Endothelial cell of umbilical vein (primary cell): ENCODE measurements at regions not wholly inside any gene's neighbourhood (a gene's known extent, or its start where the extent isn't known, plus 50 kb on each side); places are given as distances from the start of the nearest gene placed in this dataset.

Experiments used
- BruUV-seq: library from RNA; stranded (reverse); fragments of 400-500 nt; replicated peaks from 2 replicates; lab custom pipeline; 2021; lab: Mats Ljungman, UMichigan
- CTCF ChIA-PET: fragments of 300-600, 350-600 bp; sonication (Branson Sonifier 250); formaldehyde crosslinking; loops from one replicate; lab custom pipeline; 2021; ENCODE audit warnings: antibody characterized with exemption, inconsistent platforms; lab: Charles Lee
- POLR2A ChIA-PET: fragments of 300-600, 350-600 bp; sonication (Branson Sonifier 250); formaldehyde crosslinking; loops from one replicate; lab custom pipeline; 2021; ENCODE audit warnings: antibody characterized with exemption, inconsistent platforms; lab: Charles Lee
- DNase-seq: peaks from one replicate; pipeline ENCODE4 v3.0.0-alpha.2; 2011; ENCODE audit warnings: low read depth, low spot score
- FAIRE-seq: peaks from 2 replicates; lab custom pipeline; 2011; peaks lifted over from hg19 to GRCh38; lab: Jason Lieb, UNC
- H2AFZ ChIP-seq: 2 replicates; pipeline ENCODE4 v1.6.0; 2012; ENCODE audit warnings: low read depth, low read length, control low read depth, inconsistent platforms
- H3K27ac ChIP-seq: 2 replicates; pipeline ENCODE4 v1.5.1; 2011; ENCODE audit warnings: low read depth, mild to moderate bottlenecking, control low read depth, low read length, moderate library complexity; ENCODE audit not compliant: insufficient read depth
- H3K27me3 ChIP-seq, 2 experiments: 2 replicates each; pipeline versions ENCODE4 v1.6.0 to v1.6.1; 2011; ENCODE audit warnings: low read length in 2 of 2, mixed read lengths in 1 of 2; ENCODE audit not compliant: control insufficient read depth in 2 of 2, insufficient read depth in 2 of 2
- H3K36me3 ChIP-seq, 2 experiments: 2 replicates in 1 of 2; 3 replicates in 1 of 2; pipeline ENCODE4 v1.5.1; 2011; ENCODE audit warnings: low read length in 2 of 2, mild to moderate bottlenecking in 1 of 2, moderate library complexity in 1 of 2; ENCODE audit not compliant: control insufficient read depth in 2 of 2, insufficient read depth in 2 of 2; ENCODE audit errors: extremely low read depth in 1 of 2
- H3K4me1 ChIP-seq: 3 replicates; pipeline ENCODE4 v1.5.1; 2011; ENCODE audit warnings: mild to moderate bottlenecking, low read length; ENCODE audit not compliant: control insufficient read depth, insufficient read depth; ENCODE audit errors: extremely low read depth
- H3K4me2 ChIP-seq: 2 replicates; pipeline ENCODE4 v1.6.1; 2011; ENCODE audit warnings: low read length, control low read depth, mixed read lengths; ENCODE audit not compliant: insufficient read depth
- H3K4me3 ChIP-seq, 3 experiments: fragments of 200-600 bp in 1 of 3; sonication (generic), shearing (Covaris generic) in 1 of 3; replicated peaks in 1 of 3; 2 replicates each; pipeline ENCODE4 v1.5.1; 2011 to 2016; ENCODE audit warnings: control low read depth in 3 of 3, low read length in 3 of 3, mild to moderate bottlenecking in 2 of 3, inconsistent platforms in 1 of 3, low read depth in 1 of 3, moderate library complexity in 1 of 3; ENCODE audit not compliant: insufficient read depth in 1 of 3
- H3K79me2 ChIP-seq: 2 replicates; pipeline ENCODE4 v1.6.0; 2012; ENCODE audit warnings: low read length, inconsistent platforms; ENCODE audit not compliant: control insufficient read depth, insufficient read depth
- H3K9ac ChIP-seq: replicated peaks from 2 replicates; pipeline ENCODE3; 2011; ENCODE audit warnings: low read length, control low read depth; ENCODE audit not compliant: insufficient read depth; ENCODE audit errors: extremely low read depth
- H3K9me1 ChIP-seq: replicated peaks from 3 replicates; pipeline ENCODE4 v1.6.0; 2011; ENCODE audit warnings: mild to moderate bottlenecking, low read length; ENCODE audit not compliant: control insufficient read depth, insufficient read depth; ENCODE audit errors: extremely low read depth
- H3K9me3 ChIP-seq: replicated peaks from 2 replicates; pipeline ENCODE4 v1.5.1; 2012; ENCODE audit warnings: low read length, inconsistent platforms; ENCODE audit not compliant: control insufficient read depth, insufficient read depth
- H4K20me1 ChIP-seq: replicated peaks from 2 replicates; pipeline ENCODE3; 2011; ENCODE audit warnings: mild to moderate bottlenecking, low read length; ENCODE audit not compliant: control insufficient read depth, insufficient read depth; ENCODE audit errors: extremely low read depth
- CTCF ChIP-seq, 2 donors: IDR thresholded peaks; 1 replicate in 1 of 2; 2 replicates in 1 of 2; pipeline ENCODE4 v1.5.1; 2011; ENCODE audit warnings: low read length in 2 of 2, mild to moderate bottlenecking in 2 of 2, moderate library complexity in 2 of 2, control low read depth in 1 of 2, inconsistent platforms in 1 of 2, low read depth in 1 of 2; ENCODE audit not compliant: insufficient read depth in 1 of 2; ENCODE audit errors: extremely low read depth in 1 of 2
- EZH2 ChIP-seq: IDR thresholded peaks from 2 replicates; pipeline ENCODE4 v1.6.1; 2012; ENCODE audit warnings: borderline replicate concordance, low read depth, mild to moderate bottlenecking, moderate library complexity, low read length, inconsistent platforms; ENCODE audit not compliant: severe bottlenecking
- FOS ChIP-seq: IDR thresholded peaks from 2 replicates; pipeline ENCODE4 v1.6.1; 2011; ENCODE audit warnings: mild to moderate bottlenecking, low read length, moderate library complexity, borderline replicate concordance; ENCODE audit not compliant: insufficient read depth
- GATA2 ChIP-seq: IDR thresholded peaks from 2 replicates; pipeline ENCODE4 v1.7.0; 2011; ENCODE audit warnings: low read depth, mild to moderate bottlenecking, moderate library complexity, mixed read lengths, low read length; ENCODE audit not compliant: insufficient read length, insufficient read depth
- JUN ChIP-seq: IDR thresholded peaks from 2 replicates; pipeline ENCODE4 v1.6.1; 2011; ENCODE audit warnings: borderline replicate concordance, low read depth; ENCODE audit not compliant: insufficient read length, insufficient read depth
- MAX ChIP-seq: IDR thresholded peaks from 2 replicates; pipeline ENCODE4 v1.6.1; 2011; ENCODE audit not compliant: insufficient read depth, insufficient read length
- MYC ChIP-seq: IDR thresholded peaks from one replicate; pipeline ENCODE4 v1.6.1; 2011; ENCODE audit warnings: mild to moderate bottlenecking, low read depth, low read length
- POLR2A ChIP-seq: IDR thresholded peaks from 2 replicates; pipeline ENCODE4 v1.6.1; 2012; ENCODE audit warnings: low read depth, mild to moderate bottlenecking, control low read depth, low read length
- POLR2AphosphoS5 ChIP-seq: IDR thresholded peaks from 2 replicates; pipeline ENCODE4 v1.6.1; 2012; ENCODE audit warnings: low read depth, mild to moderate bottlenecking, control low read depth, low read length, moderate library complexity; ENCODE audit not compliant: insufficient read depth
- dilution Hi-C: fragments of 300-500 bp; cut with MboI; formaldehyde crosslinking; loops from one replicate; pipeline ENCODE4 v1.15.0; 2019; ENCODE audit warnings: low sequenced_read_pairs; ENCODE audit not compliant: extremely low pct_ligation_motif_present
- intact Hi-C: fragments of 100-400 bp; cut with micrococcal nuclease; formaldehyde crosslinking; loops from one replicate; pipeline ENCODE4 v1.10.0; 2022

- H2AFZ ChIP-seq = no peak overlapping the region
- no peaks in the 10 kb centered on the region for H3K4me1 ChIP-seq
- H3K27ac ChIP-seq = no peak overlapping the region
- no peaks in the 10 kb centered on the region for H3K79me2 ChIP-seq
- no peaks in the 10 kb centered on the region for H3K36me3 ChIP-seq
- DNase-seq = no peak
- POLR2A ChIA-PET = no interaction called here
- no peaks in the 10 kb centered on the region for H3K27me3 ChIP-seq
- no peak for FAIRE-seq
- intact Hi-C loops (no loop called here), dilution Hi-C loops (no loop called here)
- BruUV-seq = no TSS peak
- TF ChIP-seq FOS (no peak), CTCF (IDR thresholded peaks at IDR 0.05; ENCODE audit: extremely low read depth in 1 of 2, insufficient read depth in 1 of 2, low read depth in 1 of 2, low read length in 2 of 2) (no peak), MAX (no peak), POLR2A (no peak), EZH2 (no peak), GATA2 (no peak)
- peaks cover 16% of the 10 kb centered on the region for H3K9me3 ChIP-seq
- CTCF ChIA-PET = no interaction called here
- H3K9ac ChIP-seq = no peak overlapping the region
- no peaks in the 10 kb centered on the region for H3K9me1 ChIP-seq
- no peak overlapping the region for H3K4me2 ChIP-seq
- no peak overlapping the region for H3K4me3 ChIP-seq
- H4K20me1 ChIP-seq = no peaks in the 10 kb centered on the region
Measured at GRCh38 chr18:78521136-78521535, 458.5 kb upstream of the SALL3 start.

GRCh38 chr18:78521744-78522143, 457.9 kb upstream of the SALL3 start:
- Histone ChIP-seq H3K27ac (no peak overlapping the region), H3K4me2 (no peak overlapping the region), H3K36me3 (no peaks in the 10 kb centered on the region), H3K9me3 (peaks cover 16% of the 10 kb centered on the region), H4K20me1 (no peaks in the 10 kb centered on the region), H3K4me3 (no peak overlapping the region), H3K9ac (no peak overlapping the region), H3K79me2 (no peaks in the 10 kb centered on the region), H3K9me1 (no peaks in the 10 kb centered on the region), H3K27me3 (no peaks in the 10 kb centered on the region), H3K4me1 (no peaks in the 10 kb centered on the region), H2AFZ (no peak overlapping the region)
- dilution Hi-C loops (no loop called here), intact Hi-C loops (no loop called here)
- TF ChIP-seq MAX (no peak), EZH2 (no peak), POLR2A (no peak), POLR2AphosphoS5 (no peak), CTCF (IDR thresholded peaks at IDR 0.05; ENCODE audit: extremely low read depth in 1 of 2, insufficient read depth in 1 of 2, low read depth in 1 of 2, low read length in 2 of 2) (no peak), JUN (no peak), MYC (no peak), GATA2 (no peak), FOS (no peak)
- DNase-seq = no peak
- no peak for FAIRE-seq
- ChIA-PET CTCF (no interaction called here), POLR2A (no interaction called here)
- no TSS peak for BruUV-seq
